Right lobe of liver (tissue), 4 donors: ENCODE measurements at regions not wholly inside any gene's neighbourhood (a gene's known extent, or its start where the extent isn't known, plus 50 kb on each side); places are given as distances from the start of the nearest gene placed in this dataset.

Experiments used
- POLR2A ChIP-seq: fragments of 450-650 bp; IDR thresholded peaks from one replicate; pipeline ENCODE4 v1.6.1; 2017; ENCODE audit warnings: antibody characterized with exemption, mild to moderate bottlenecking
- TF ChIP-seq, protein P1 (sequence below), 4 donors: fragments of 200-600 bp in 3 of 4; fragments of 450-650 bp in 1 of 4; IDR thresholded peaks; one replicate each; pipeline versions ENCODE4 v1.5.1 to v1.8.0; 2016 to 2022; ENCODE audit warnings: antibody characterized with exemption in 4 of 4, mild to moderate bottlenecking in 2 of 4
- donor health status: DM: no; HTN: no; CAD: no.
- donor health status: DM: no; HTN: no; CAD: no.
- donor health status: DM: no; HTN: yes; CAD: no.

DNA sequence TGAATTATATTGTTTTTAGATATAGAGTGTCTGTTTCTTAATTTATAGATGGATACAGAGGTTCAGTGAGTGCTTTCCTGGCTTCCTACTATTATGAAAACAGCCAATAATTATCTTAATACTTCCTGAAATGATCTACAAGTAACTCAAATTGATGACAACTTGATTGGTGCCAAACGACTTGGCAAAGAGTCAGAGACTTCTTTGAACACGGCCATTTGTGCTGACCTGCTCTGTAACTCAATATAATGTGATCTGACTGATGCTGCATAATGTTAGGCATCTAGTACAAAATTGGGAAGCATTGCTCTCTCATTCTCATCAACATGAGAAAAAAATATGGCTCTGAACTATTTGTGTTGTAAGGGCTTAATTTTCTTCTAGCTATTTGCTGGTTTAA is 193.9 kb downstream of the DIPK2A start:
- TF ChIP-seq POLR2A = no peak
- TF ChIP-seq, protein P1, sequence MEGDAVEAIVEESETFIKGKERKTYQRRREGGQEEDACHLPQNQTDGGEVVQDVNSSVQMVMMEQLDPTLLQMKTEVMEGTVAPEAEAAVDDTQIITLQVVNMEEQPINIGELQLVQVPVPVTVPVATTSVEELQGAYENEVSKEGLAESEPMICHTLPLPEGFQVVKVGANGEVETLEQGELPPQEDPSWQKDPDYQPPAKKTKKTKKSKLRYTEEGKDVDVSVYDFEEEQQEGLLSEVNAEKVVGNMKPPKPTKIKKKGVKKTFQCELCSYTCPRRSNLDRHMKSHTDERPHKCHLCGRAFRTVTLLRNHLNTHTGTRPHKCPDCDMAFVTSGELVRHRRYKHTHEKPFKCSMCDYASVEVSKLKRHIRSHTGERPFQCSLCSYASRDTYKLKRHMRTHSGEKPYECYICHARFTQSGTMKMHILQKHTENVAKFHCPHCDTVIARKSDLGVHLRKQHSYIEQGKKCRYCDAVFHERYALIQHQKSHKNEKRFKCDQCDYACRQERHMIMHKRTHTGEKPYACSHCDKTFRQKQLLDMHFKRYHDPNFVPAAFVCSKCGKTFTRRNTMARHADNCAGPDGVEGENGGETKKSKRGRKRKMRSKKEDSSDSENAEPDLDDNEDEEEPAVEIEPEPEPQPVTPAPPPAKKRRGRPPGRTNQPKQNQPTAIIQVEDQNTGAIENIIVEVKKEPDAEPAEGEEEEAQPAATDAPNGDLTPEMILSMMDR (IDR thresholded peaks at IDR 0.05) = no peak
